Fibroblast of lung (primary cell): ENCODE measurements at regions not wholly inside any gene's neighbourhood (a gene's known extent, or its start where the extent isn't known, plus 50 kb on each side); places are given as distances from the start of the nearest gene placed in this dataset.

Experiments used
- DNase-seq, 2 donors: peaks; one replicate each; pipeline versions ENCODE4 v3.0.0 to v3.0.0-alpha.2; 2010; ENCODE audit warnings: low read depth in 2 of 2
- H2AFZ ChIP-seq: 2 replicates; pipeline ENCODE4 v1.5.1; 2012; ENCODE audit warnings: low read length, control low read depth, inconsistent platforms
- H3K27ac ChIP-seq: 2 replicates; pipeline ENCODE4 v1.5.1; 2011; ENCODE audit warnings: low read length, control low read depth; ENCODE audit not compliant: insufficient read depth
- H3K27me3 ChIP-seq: 2 replicates; pipeline ENCODE4 v1.5.1; 2011; ENCODE audit warnings: mild to moderate bottlenecking, low read length; ENCODE audit not compliant: control insufficient read depth, insufficient read depth
- H3K36me3 ChIP-seq: 2 replicates; pipeline ENCODE4 v1.5.1; 2011; ENCODE audit warnings: low read length; ENCODE audit not compliant: control insufficient read depth, insufficient read depth
- H3K4me1 ChIP-seq: 2 replicates; pipeline ENCODE4 v1.5.1; 2011; ENCODE audit warnings: low read length; ENCODE audit not compliant: control insufficient read depth, insufficient read depth; ENCODE audit errors: extremely low read depth
- H3K4me2 ChIP-seq: 2 replicates; pipeline ENCODE4 v1.5.1; 2011; ENCODE audit warnings: low read length, control low read depth; ENCODE audit not compliant: insufficient read depth; ENCODE audit errors: extremely low read depth
- H3K4me3 ChIP-seq, 4 experiments: fragments of 200-600 bp in 1 of 4; sonication (generic) in 1 of 4; replicated peaks in 1 of 4; 2 replicates each; pipeline ENCODE4 v1.5.1; 2011 to 2016; ENCODE audit warnings: low read length in 4 of 4, low read depth in 3 of 4, mild to moderate bottlenecking in 3 of 4, control low read depth in 2 of 4, inconsistent platforms in 1 of 4, mixed read lengths in 1 of 4; ENCODE audit not compliant: insufficient read depth in 1 of 4; ENCODE audit errors: control extremely low read depth in 1 of 4
- H3K79me2 ChIP-seq: 2 replicates; pipeline ENCODE4 v1.5.1; 2012; ENCODE audit warnings: mild to moderate bottlenecking, low read length, inconsistent platforms; ENCODE audit not compliant: control insufficient read depth, insufficient read depth
- H3K9ac ChIP-seq: 2 replicates; pipeline ENCODE4 v1.5.1; 2011; ENCODE audit warnings: mild to moderate bottlenecking, low read length, control low read depth; ENCODE audit not compliant: insufficient read depth
- H3K9me3 ChIP-seq: 2 replicates; pipeline ENCODE4 v1.5.1; 2012; ENCODE audit warnings: low read depth, low read length; ENCODE audit not compliant: control insufficient read depth, insufficient read depth
- H4K20me1 ChIP-seq: 2 replicates; pipeline ENCODE4 v1.5.1; 2011; ENCODE audit warnings: low read length; ENCODE audit not compliant: control insufficient read depth, insufficient read depth; ENCODE audit errors: extremely low read depth
- CTCF ChIP-seq, 2 donors: IDR thresholded peaks in 1 of 2; conservative IDR thresholded peaks in 1 of 2; 1 replicate in 1 of 2; 2 replicates in 1 of 2; pipeline ENCODE4 v1.5.1; 2011 to 2012; ENCODE audit warnings: low read length in 2 of 2, control low read depth in 1 of 2, inconsistent platforms in 1 of 2, low read depth in 1 of 2, mild to moderate bottlenecking in 1 of 2
- EZH2 ChIP-seq: IDR thresholded peaks from 2 replicates; pipeline ENCODE4 v1.5.1; 2012; ENCODE audit warnings: low read length, control low read depth, mild to moderate bottlenecking; ENCODE audit errors: missing control alignments

GRCh38 chr3:3686907-3687648 is 112.2 kb upstream of the LRRN1 start:
- TF ChIP-seq CTCF (conservative IDR thresholded peaks at IDR 0.05 in 1 of 2, IDR thresholded peaks at IDR 0.05 in 1 of 2; ENCODE audit: low read depth in 1 of 2, low read length in 2 of 2) (no peak), EZH2 (no peak)
- H2AFZ ChIP-seq, result no peak overlapping the region
- no peak overlapping the region for H3K9ac ChIP-seq
- DNase-seq, result no peak
- no peaks in the 10 kb centered on the region for H4K20me1 ChIP-seq
- no peak overlapping the region for H3K27ac ChIP-seq
- no peak overlapping the region for H3K4me3 ChIP-seq
- no peaks in the 10 kb centered on the region for H3K79me2 ChIP-seq
- H3K4me2 ChIP-seq, result no peak overlapping the region
- H3K9me3 ChIP-seq, result no peaks in the 10 kb centered on the region
- H3K36me3 ChIP-seq, result no peaks in the 10 kb centered on the region
- H3K27me3 ChIP-seq, result no peaks in the 10 kb centered on the region
- H3K4me1 ChIP-seq, result no peaks in the 10 kb centered on the region

DNA sequence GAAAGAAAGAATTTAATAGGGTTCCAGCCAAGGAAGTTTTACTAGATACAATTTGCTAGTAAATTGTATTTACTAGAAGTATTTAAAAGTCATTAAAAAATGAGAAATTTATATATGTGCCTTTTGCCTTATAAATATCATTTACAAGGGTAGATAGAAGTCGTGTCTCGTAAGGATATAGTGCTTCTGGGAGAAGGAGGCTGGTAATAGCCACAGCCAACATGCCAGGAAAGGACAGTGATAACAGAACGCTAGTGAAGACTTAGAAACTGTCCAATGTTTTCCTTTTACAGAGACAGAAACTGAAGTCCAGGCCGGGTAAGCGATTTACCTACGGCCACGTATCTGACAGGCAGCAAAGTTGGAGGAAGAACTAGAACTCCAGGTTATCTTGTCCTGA is 113.5 kb upstream of the LRRN1 start:
- no peaks in the 10 kb centered on the region for H3K9me3 ChIP-seq
- no peaks in the 10 kb centered on the region for H3K79me2 ChIP-seq
- H4K20me1 ChIP-seq, result no peaks in the 10 kb centered on the region
- no peak overlapping the region for H2AFZ ChIP-seq
- no peak overlapping the region for H3K9ac ChIP-seq
- H3K4me2 ChIP-seq, result no peak overlapping the region
- TF ChIP-seq CTCF (conservative IDR thresholded peaks at IDR 0.05 in 1 of 2, IDR thresholded peaks at IDR 0.05 in 1 of 2; ENCODE audit: low read depth in 1 of 2, low read length in 2 of 2) (no peak), EZH2 (no peak)
- no peaks in the 10 kb centered on the region for H3K4me1 ChIP-seq
- H3K27ac ChIP-seq, result no peak overlapping the region
- H3K4me3 ChIP-seq, result no peak overlapping the region
- no peaks in the 10 kb centered on the region for H3K36me3 ChIP-seq
- no peaks in the 10 kb centered on the region for H3K27me3 ChIP-seq
- DNase-seq, result no peak

DNA sequence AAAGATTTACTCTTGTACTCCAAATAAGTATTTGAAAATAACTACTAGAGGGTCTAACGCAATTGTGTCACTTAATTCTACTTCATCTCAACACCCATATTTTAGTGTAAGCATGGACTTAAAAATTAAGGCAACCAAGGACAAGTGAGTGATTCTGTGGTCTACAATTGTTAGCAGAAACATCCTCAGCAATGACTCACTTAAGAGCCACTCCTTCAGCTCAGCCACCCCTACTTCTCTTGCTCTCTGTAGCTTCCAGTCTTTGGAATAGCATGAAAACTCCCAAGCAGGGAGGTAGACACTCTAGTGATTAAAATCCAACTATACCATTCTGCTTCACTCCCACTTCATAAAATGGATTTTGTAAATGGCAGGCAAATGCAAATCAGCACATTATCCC is 116.0 kb upstream of the LRRN1 start:
- Histone ChIP-seq H3K27me3 (no peaks in the 10 kb centered on the region), H4K20me1 (no peaks in the 10 kb centered on the region), H3K4me3 (no peak overlapping the region), H3K4me1 (no peaks in the 10 kb centered on the region), H3K36me3 (no peaks in the 10 kb centered on the region), H2AFZ (no peak overlapping the region), H3K9me3 (no peaks in the 10 kb centered on the region), H3K27ac (no peak overlapping the region), H3K4me2 (no peak overlapping the region), H3K79me2 (no peaks in the 10 kb centered on the region), H3K9ac (no peak overlapping the region)
- no peak for TF ChIP-seq EZH2
- no peak for TF ChIP-seq CTCF (conservative IDR thresholded peaks at IDR 0.05 in 1 of 2, IDR thresholded peaks at IDR 0.05 in 1 of 2; ENCODE audit: low read depth in 1 of 2, low read length in 2 of 2)
- DNase-seq, result peak in 1 of 2 donors; percentile 84
